ENCODE measurements at regions not wholly inside any gene's neighbourhood (a gene's known extent, or its start where the extent isn't known, plus 50 kb on each side); places are given as distances from the start of the nearest gene placed in this dataset.

GRCh38 chr10:78321000-78321399, 287.3 kb downstream of the RPS24 start:
- CTCF ChIA-PET = no interaction called here
- TF ChIP-seq CTCF (conservative IDR thresholded peaks at IDR 0.05) (no peak), EZH2 (IDR thresholded peaks at IDR 0.05; ENCODE audit: low read depth) (no peak)

GRCh38 chr10:78321500-78321899, 287.8 kb downstream of the RPS24 start:
- intact Hi-C loops (cut with micrococcal nuclease; ENCODE audit: unreplicated experiment) = no loop called here
- H3K4me2 ChIP-seq = no peak overlapping the region
- no peaks in the 10 kb centered on the region for H3K4me1 ChIP-seq (replicated peaks; ENCODE audit: insufficient read depth)
- no peak overlapping the region for H3K4me3 ChIP-seq
- H3K27me3 ChIP-seq (ENCODE audit: insufficient read depth, low read depth) = no peaks in the 10 kb centered on the region
- H2AFZ ChIP-seq = no peak overlapping the region
- H3K9me2 ChIP-seq (ENCODE audit: insufficient read depth) = no peaks in the 10 kb centered on the region
- no peaks in the 10 kb centered on the region for H3K79me2 ChIP-seq (ENCODE audit: low read depth)
- ChIA-PET POLR2A (ENCODE audit: unreplicated experiment) (no interaction called here), CTCF (no interaction called here)
- no peak for DNase-seq
- no peaks in the 10 kb centered on the region for H3K36me3 ChIP-seq (ENCODE audit: low read depth)
- TF ChIP-seq EZH2 (IDR thresholded peaks at IDR 0.05; ENCODE audit: low read depth) (no peak), CTCF (conservative IDR thresholded peaks at IDR 0.05) (no peak)
- no peaks in the 10 kb centered on the region for H4K20me1 ChIP-seq (ENCODE audit: insufficient read depth)
- no peak overlapping the region for H3K27ac ChIP-seq
- no TSS peak for BruUV-seq (replicated peaks)
- peaks cover 6% of the 10 kb centered on the region for H3K9me3 ChIP-seq (ENCODE audit: insufficient read depth, low read depth)
- no peaks in the 10 kb centered on the region for H3F3A ChIP-seq (ENCODE audit: insufficient read depth, low read depth)

More at GRCh38 chr10:78321000-78321399, 287.3 kb downstream of the RPS24 start:
- H3K27ac ChIP-seq = no peak overlapping the region
- no peak overlapping the region for H2AFZ ChIP-seq
- DNase-seq = no peak
- H3F3A ChIP-seq (ENCODE audit: insufficient read depth, low read depth) = no peaks in the 10 kb centered on the region
- H3K4me3 ChIP-seq = no peak overlapping the region
- H3K4me1 ChIP-seq (replicated peaks; ENCODE audit: insufficient read depth) = no peaks in the 10 kb centered on the region
- no peaks in the 10 kb centered on the region for H3K9me2 ChIP-seq (ENCODE audit: insufficient read depth)
- intact Hi-C loops (cut with micrococcal nuclease; ENCODE audit: unreplicated experiment) = no loop called here
- peaks cover under 1% of the 10 kb centered on the region for H3K9me3 ChIP-seq (ENCODE audit: insufficient read depth, low read depth)
- H3K4me2 ChIP-seq = no peak overlapping the region
- H3K36me3 ChIP-seq (ENCODE audit: low read depth) = no peaks in the 10 kb centered on the region
- H4K20me1 ChIP-seq (ENCODE audit: insufficient read depth) = no peaks in the 10 kb centered on the region
- H3K27me3 ChIP-seq (ENCODE audit: insufficient read depth, low read depth) = no peaks in the 10 kb centered on the region
- BruUV-seq (replicated peaks) = no TSS peak
- no peaks in the 10 kb centered on the region for H3K79me2 ChIP-seq (ENCODE audit: low read depth)
- POLR2A ChIA-PET (ENCODE audit: unreplicated experiment) = no interaction called here

- no TSS peak for BruUV-seq (replicated peaks)
- TF ChIP-seq EZH2 (IDR thresholded peaks at IDR 0.05; ENCODE audit: low read depth) (no peak), CTCF (conservative IDR thresholded peaks at IDR 0.05) (no peak)
- no peak overlapping the region for H3K27ac ChIP-seq
- no peaks in the 10 kb centered on the region for H3K36me3 ChIP-seq (ENCODE audit: low read depth)
- no peak overlapping the region for H3K4me3 ChIP-seq
- H3K4me1 ChIP-seq (replicated peaks; ENCODE audit: insufficient read depth) = no peaks in the 10 kb centered on the region
- H3K79me2 ChIP-seq (ENCODE audit: low read depth) = no peaks in the 10 kb centered on the region
- peaks cover 15% of the 10 kb centered on the region for H3K9me3 ChIP-seq (ENCODE audit: insufficient read depth, low read depth)
- no peaks in the 10 kb centered on the region for H3F3A ChIP-seq (ENCODE audit: insufficient read depth, low read depth)
- H2AFZ ChIP-seq = no peak overlapping the region
- intact Hi-C loops (cut with micrococcal nuclease; ENCODE audit: unreplicated experiment) = no loop called here
- no peaks in the 10 kb centered on the region for H4K20me1 ChIP-seq (ENCODE audit: insufficient read depth)
- ChIA-PET CTCF (no interaction called here), POLR2A (ENCODE audit: unreplicated experiment) (no interaction called here)
- no peak overlapping the region for H3K4me2 ChIP-seq
- DNase-seq = no peak
- peaks cover 4% of the 10 kb centered on the region; the same call in 1 of the 2 replicates for H3K27me3 ChIP-seq (ENCODE audit: insufficient read depth, low read depth)
- no peaks in the 10 kb centered on the region for H3K9me2 ChIP-seq (ENCODE audit: insufficient read depth)
These were observed 292.7 kb downstream of the RPS24 start for GRCh38 chr10:78326372-78326771.

All from PC-9 (cell line).